ENCODE measurements at regions not wholly inside any gene's neighbourhood (a gene's known extent, or its start where the extent isn't known, plus 50 kb on each side); places are given as distances from the start of the nearest gene placed in this dataset.
A peak's percentile ranks its signal among the peaks of the same experiment; 100 is the strongest.

- peaks cover 2% of the 10 kb centered on the region for H3K27me3 Mint-ChIP-seq
- no peak overlapping the region for H3K4me3 Mint-ChIP-seq
- no peaks in the 10 kb centered on the region for H3K36me3 Mint-ChIP-seq (ENCODE audit: low read depth)
- DNase-seq, result no peak
- peaks cover 12% of the 10 kb centered on the region for H3K9me3 Mint-ChIP-seq
- H3K4me1 Mint-ChIP-seq, result no peaks in the 10 kb centered on the region
- no peak for ATAC-seq
- no peak overlapping the region for H3K27ac Mint-ChIP-seq
These were observed 52.5 kb upstream of the TTC29 start for GRCh38 chr4:146998157-146998556.

- ATAC-seq, result no peak
- H3K27me3 Mint-ChIP-seq, result no peaks in the 10 kb centered on the region
- no peaks in the 10 kb centered on the region for H3K36me3 Mint-ChIP-seq (ENCODE audit: low read depth)
These were observed 58.5 kb upstream of the TTC29 start for GRCh38 chr4:147003956-147004809.

GRCh38 chr4:147006229-147006628 lies 60.6 kb upstream of the TTC29 start:
- ATAC-seq, result no peak
- peaks cover 3% of the 10 kb centered on the region for H3K27me3 Mint-ChIP-seq
- H3K27ac Mint-ChIP-seq, result no peak overlapping the region
- no peaks in the 10 kb centered on the region for H3K36me3 Mint-ChIP-seq (ENCODE audit: low read depth)
- no peak for DNase-seq
- H3K4me3 Mint-ChIP-seq, result no peak overlapping the region
- no peaks in the 10 kb centered on the region for H3K9me3 Mint-ChIP-seq
- no peaks in the 10 kb centered on the region for H3K4me1 Mint-ChIP-seq

More at GRCh38 chr4:147003956-147004809, 58.5 kb upstream of the TTC29 start:
- no peak overlapping the region for H3K27ac Mint-ChIP-seq
- DNase-seq, result no peak
- no peaks in the 10 kb centered on the region for H3K9me3 Mint-ChIP-seq
- no peaks in the 10 kb centered on the region for H3K4me1 Mint-ChIP-seq
- H3K4me3 Mint-ChIP-seq, result no peak overlapping the region

- DNase-seq (no peak), ATAC-seq (no peak)
- peaks cover 3% of the 10 kb centered on the region for H3K27me3 Mint-ChIP-seq
- no peak overlapping the region for H3K4me3 Mint-ChIP-seq
- no peaks in the 10 kb centered on the region for H3K36me3 Mint-ChIP-seq (ENCODE audit: low read depth)
- no peaks in the 10 kb centered on the region for H3K9me3 Mint-ChIP-seq
- no peaks in the 10 kb centered on the region for H3K4me1 Mint-ChIP-seq
- no peak overlapping the region for H3K27ac Mint-ChIP-seq
These were observed 64.2 kb upstream of the TTC29 start for GRCh38 chr4:147009875-147010274.

GRCh38 chr4:147011411-147011810 lies 65.7 kb upstream of the TTC29 start:
- Mint-ChIP-seq H3K9me3 (no peaks in the 10 kb centered on the region), H3K4me1 (no peaks in the 10 kb centered on the region), H3K4me3 (no peak overlapping the region), H3K36me3 (ENCODE audit: low read depth) (no peaks in the 10 kb centered on the region), H3K27ac (no peak overlapping the region), H3K27me3 (peaks cover 3% of the 10 kb centered on the region)
- DNase-seq, result no peak
- no peak for ATAC-seq

GRCh38 chr4:147012059-147012707 lies 66.5 kb upstream of the TTC29 start:
- no peaks in the 10 kb centered on the region for H3K4me1 Mint-ChIP-seq
- ATAC-seq (no peak), DNase-seq (no peak)
- peaks cover 3% of the 10 kb centered on the region for H3K27me3 Mint-ChIP-seq
- H3K4me3 Mint-ChIP-seq, result no peak overlapping the region
- no peaks in the 10 kb centered on the region for H3K9me3 Mint-ChIP-seq
- H3K27ac Mint-ChIP-seq, result no peak overlapping the region
- no peaks in the 10 kb centered on the region for H3K36me3 Mint-ChIP-seq (ENCODE audit: low read depth)

- Mint-ChIP-seq H3K9me3 (no peaks in the 10 kb centered on the region), H3K36me3 (ENCODE audit: low read depth) (no peaks in the 10 kb centered on the region), H3K4me1 (no peaks in the 10 kb centered on the region), H3K27me3 (peaks cover under 1% of the 10 kb centered on the region), H3K27ac (no peak overlapping the region), H3K4me3 (no peak overlapping the region)
- DNase-seq (no peak), ATAC-seq (no peak)
These were observed 69.3 kb upstream of the TTC29 start for GRCh38 chr4:147014946-147015345.

GRCh38 chr4:147015491-147015890 lies 69.8 kb upstream of the TTC29 start:
- ATAC-seq (no peak), DNase-seq (no peak)
- Mint-ChIP-seq H3K9me3 (no peaks in the 10 kb centered on the region), H3K27me3 (no peaks in the 10 kb centered on the region), H3K4me1 (no peaks in the 10 kb centered on the region), H3K27ac (no peak overlapping the region), H3K36me3 (ENCODE audit: low read depth) (no peaks in the 10 kb centered on the region), H3K4me3 (no peak overlapping the region)

- H3K27ac Mint-ChIP-seq, result no peak overlapping the region
- no peak for ATAC-seq
- no peaks in the 10 kb centered on the region for H3K4me1 Mint-ChIP-seq
These were observed 71.4 kb upstream of the TTC29 start for GRCh38 chr4:147017081-147017480.

GRCh38 chr4:147019091-147019490 lies 73.4 kb upstream of the TTC29 start:
- H3K4me1 Mint-ChIP-seq, result no peaks in the 10 kb centered on the region
- peaks cover 2% of the 10 kb centered on the region for H3K27me3 Mint-ChIP-seq
- H3K27ac Mint-ChIP-seq, result no peak overlapping the region
- peak; percentile 52 for DNase-seq
- no peaks in the 10 kb centered on the region for H3K36me3 Mint-ChIP-seq (ENCODE audit: low read depth)
- H3K4me3 Mint-ChIP-seq, result no peak overlapping the region
- no peaks in the 10 kb centered on the region for H3K9me3 Mint-ChIP-seq
- no peak for ATAC-seq

More at GRCh38 chr4:147017081-147017480, 71.4 kb upstream of the TTC29 start:
- no peaks in the 10 kb centered on the region for H3K9me3 Mint-ChIP-seq
- H3K27me3 Mint-ChIP-seq, result no peaks in the 10 kb centered on the region
- DNase-seq, result no peak
- H3K36me3 Mint-ChIP-seq (ENCODE audit: low read depth), result no peaks in the 10 kb centered on the region
- no peak overlapping the region for H3K4me3 Mint-ChIP-seq

GRCh38 chr4:147020456-147020855 lies 74.8 kb upstream of the TTC29 start:
- Mint-ChIP-seq H3K4me1 (no peaks in the 10 kb centered on the region), H3K4me3 (no peak overlapping the region), H3K27ac (no peak overlapping the region), H3K36me3 (ENCODE audit: low read depth) (no peaks in the 10 kb centered on the region), H3K27me3 (peaks cover 2% of the 10 kb centered on the region), H3K9me3 (no peaks in the 10 kb centered on the region)
- ATAC-seq (no peak), DNase-seq (no peak)

- Mint-ChIP-seq H3K27me3 (peaks cover 2% of the 10 kb centered on the region), H3K27ac (no peak overlapping the region), H3K4me1 (no peaks in the 10 kb centered on the region), H3K4me3 (no peak overlapping the region), H3K9me3 (no peaks in the 10 kb centered on the region), H3K36me3 (ENCODE audit: low read depth) (no peaks in the 10 kb centered on the region)
- DNase-seq (no peak), ATAC-seq (no peak)
These were observed 79.4 kb upstream of the TTC29 start for GRCh38 chr4:147025042-147025441.

GRCh38 chr4:147029296-147029695 lies 83.6 kb upstream of the TTC29 start:
- Mint-ChIP-seq H3K27me3 (no peaks in the 10 kb centered on the region), H3K4me1 (no peaks in the 10 kb centered on the region), H3K4me3 (no peak overlapping the region), H3K36me3 (ENCODE audit: low read depth) (no peaks in the 10 kb centered on the region), H3K9me3 (no peaks in the 10 kb centered on the region), H3K27ac (no peak overlapping the region)
- DNase-seq (no peak), ATAC-seq (no peak)

- H3K4me3 Mint-ChIP-seq, result no peak overlapping the region
- no peaks in the 10 kb centered on the region for H3K9me3 Mint-ChIP-seq
- ATAC-seq (no peak), DNase-seq (no peak)
- no peak overlapping the region for H3K27ac Mint-ChIP-seq
- no peaks in the 10 kb centered on the region for H3K36me3 Mint-ChIP-seq (ENCODE audit: low read depth)
- no peaks in the 10 kb centered on the region for H3K4me1 Mint-ChIP-seq
- H3K27me3 Mint-ChIP-seq, result peaks cover 7% of the 10 kb centered on the region
These were observed 88.7 kb upstream of the TTC29 start for GRCh38 chr4:147034372-147034771.

- Mint-ChIP-seq H3K27me3 (peaks cover 12% of the 10 kb centered on the region), H3K9me3 (no peaks in the 10 kb centered on the region), H3K36me3 (ENCODE audit: low read depth) (no peaks in the 10 kb centered on the region), H3K4me1 (no peaks in the 10 kb centered on the region), H3K4me3 (no peak overlapping the region), H3K27ac (no peak overlapping the region)
- ATAC-seq, result no peak
- DNase-seq, result no peak
These were observed 91.4 kb upstream of the TTC29 start for GRCh38 chr4:147037069-147037468.
